ENCODE measurements at regions not wholly inside any gene's neighbourhood (a gene's known extent, or its start where the extent isn't known, plus 50 kb on each side); places are given as distances from the start of the nearest gene placed in this dataset.

GRCh38 chr15:66858423-66859207 lies 156.6 kb downstream of the SMAD6 start:
- TF ChIP-seq GATA2 (IDR thresholded peaks at IDR 0.05; ENCODE audit: low read depth, low read length) (no peak), GATA3 (IDR thresholded peaks at IDR 0.05; ENCODE audit: low read depth, low read length) (no peak)
